SK-N-DZ (cell line): ENCODE measurements at regions not wholly inside any gene's neighbourhood (a gene's known extent, or its start where the extent isn't known, plus 50 kb on each side); places are given as distances from the start of the nearest gene placed in this dataset.
"Not testable (repeated sequence)": the region's sequence is repeated elsewhere in the genome, so short reads cannot be mapped to it uniquely, and the experiment has no call there.

Experiments used
- DNase-seq: peaks from one replicate; pipeline ENCODE4 v3.0.0-alpha.2; 2015; ENCODE audit warnings: low spot score

DNA sequence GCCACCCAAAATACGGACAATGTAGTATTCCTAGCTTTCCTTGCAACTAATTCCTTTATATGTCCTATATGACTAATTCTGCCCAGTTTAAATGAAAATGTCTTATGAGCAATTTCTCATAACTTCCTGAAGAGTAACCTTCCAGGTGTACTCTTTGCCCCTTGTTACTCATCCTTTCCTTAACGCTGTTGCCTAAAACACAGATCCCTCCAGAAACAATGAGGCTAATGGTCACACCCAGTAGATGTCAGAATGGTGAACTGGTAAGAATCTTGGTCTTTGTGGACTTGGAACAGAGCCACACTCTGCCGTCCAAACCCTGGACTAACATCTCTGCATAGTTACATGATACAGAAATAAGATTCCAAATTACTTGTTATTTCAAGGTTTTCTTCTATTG lies 497.9 kb downstream of the IGSF11 start:
- DNase-seq, result no peak

DNA sequence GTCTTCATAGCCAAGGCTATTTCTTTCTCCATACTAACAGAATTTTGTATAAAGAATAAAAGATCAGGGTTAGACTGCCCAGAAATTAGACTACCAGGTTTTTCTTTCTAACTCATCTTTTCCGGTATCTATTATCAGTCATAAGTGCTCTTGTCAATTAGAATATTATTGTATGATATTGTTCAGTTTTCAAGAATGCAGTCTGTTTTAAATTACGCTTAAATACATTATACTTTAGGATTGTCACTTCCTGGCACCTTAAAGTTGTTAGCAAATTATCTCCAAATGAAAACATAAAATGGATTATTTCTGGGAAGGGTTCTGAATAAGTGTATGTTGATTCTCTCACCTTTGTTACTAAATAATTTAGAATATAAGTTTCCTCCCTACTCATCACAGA lies 497.2 kb downstream of the IGSF11 start:
- no peak for DNase-seq

DNA sequence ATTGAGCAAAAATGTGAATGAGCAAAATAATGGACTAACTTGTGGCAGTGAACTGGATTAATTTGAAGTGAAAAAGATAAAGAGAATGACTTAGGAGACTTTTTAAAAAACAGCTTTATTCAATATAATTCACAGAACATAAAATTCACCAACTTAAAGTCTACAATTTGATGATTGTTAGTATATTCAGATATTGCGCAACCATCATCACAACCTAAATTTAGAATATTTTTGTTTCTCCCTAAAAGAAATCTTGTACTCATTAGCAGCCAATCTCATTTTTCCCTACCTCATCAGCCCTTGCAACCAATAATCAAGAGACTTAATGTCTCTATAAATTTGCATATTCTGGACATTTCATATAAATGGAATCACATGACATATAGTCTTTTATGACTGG lies 496.5 kb downstream of the IGSF11 start:
- no peak for DNase-seq

DNA sequence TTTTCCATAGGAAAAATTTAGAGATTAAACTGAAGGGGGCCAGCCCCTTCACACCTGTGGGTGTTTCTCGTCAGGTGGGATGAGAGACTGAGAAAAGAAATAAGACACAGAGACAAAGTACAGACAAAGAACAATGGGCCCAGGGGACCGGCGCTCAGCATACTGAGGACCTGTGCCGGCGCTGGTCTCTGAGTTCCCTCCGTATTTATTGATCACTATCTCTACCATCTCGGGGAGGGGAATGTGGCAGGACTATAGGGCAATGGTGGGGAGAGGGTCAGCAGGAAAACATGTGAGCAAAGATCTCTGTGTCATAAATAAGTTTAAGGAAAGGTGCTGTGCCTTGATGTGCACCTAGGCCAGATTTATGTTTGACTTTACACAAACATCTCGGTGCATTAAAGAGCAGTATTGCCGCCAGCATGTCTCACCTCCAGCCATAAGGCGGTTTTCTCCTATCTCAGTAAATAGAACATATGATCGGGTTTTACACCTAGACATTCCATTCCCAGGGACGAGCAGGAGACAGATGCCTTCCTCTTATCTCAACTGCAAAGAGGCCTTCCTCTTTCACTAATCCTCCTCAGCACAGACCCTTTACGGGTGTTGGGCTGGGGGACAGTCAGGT lies 494.7 kb downstream of the IGSF11 start:
- DNase-seq, result not testable (repeated sequence)

DNA sequence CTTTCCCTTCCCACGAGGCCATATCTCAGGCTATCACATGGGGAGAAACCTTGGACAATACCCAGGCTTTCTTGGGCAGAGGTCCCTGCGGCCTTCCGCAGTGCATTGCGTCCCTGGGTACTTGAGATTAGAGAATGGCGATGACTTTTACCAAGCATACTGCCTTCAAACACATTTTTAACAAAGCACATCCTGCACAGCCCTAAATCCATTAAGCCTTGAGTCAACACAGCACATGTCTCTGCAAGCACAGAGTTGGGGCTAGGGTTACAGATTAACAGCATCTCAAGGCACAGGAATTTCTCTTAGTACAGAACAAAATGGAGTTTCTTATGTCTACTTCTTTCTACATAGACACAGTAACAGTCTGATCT lies 494.2 kb downstream of the IGSF11 start:
- not testable (repeated sequence) for DNase-seq

DNA sequence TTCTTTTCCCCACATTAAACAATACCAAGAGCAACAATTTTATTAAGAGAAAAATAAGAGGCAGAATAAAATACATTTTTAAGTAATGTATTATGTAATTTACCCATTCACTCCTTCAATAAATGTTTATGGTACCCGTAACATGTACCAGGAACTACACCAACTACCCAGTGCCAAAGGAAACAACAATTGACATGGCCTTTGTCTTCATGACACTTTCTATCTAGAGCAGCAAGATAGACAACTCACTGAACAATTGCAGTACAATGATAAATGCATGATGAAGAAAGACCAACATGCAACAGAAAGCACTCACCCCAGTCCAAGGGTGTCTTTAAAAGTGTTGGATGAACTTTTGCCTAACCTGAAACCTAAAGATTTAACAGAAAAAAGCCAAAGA lies 493.8 kb downstream of the IGSF11 start:
- no peak for DNase-seq

DNA sequence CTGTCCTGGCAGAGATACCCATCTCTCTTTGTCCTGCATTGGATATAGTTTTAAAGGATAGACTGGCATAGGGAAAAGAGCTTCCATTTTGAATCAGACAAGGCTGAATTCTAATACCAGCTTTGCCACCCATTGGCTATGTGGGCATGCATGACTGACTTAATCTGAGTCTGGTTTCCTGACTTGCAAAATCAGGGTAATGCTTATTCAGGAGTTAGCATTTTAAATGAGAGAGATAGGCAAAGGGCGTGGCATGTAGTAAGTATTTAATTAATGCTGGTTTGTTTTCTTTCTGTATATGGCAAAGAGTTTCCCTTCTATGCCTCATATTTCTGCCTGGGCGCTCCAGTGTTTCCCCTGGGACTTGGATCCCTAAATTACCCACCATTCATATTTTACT lies 492.9 kb downstream of the IGSF11 start:
- no peak for DNase-seq

DNA sequence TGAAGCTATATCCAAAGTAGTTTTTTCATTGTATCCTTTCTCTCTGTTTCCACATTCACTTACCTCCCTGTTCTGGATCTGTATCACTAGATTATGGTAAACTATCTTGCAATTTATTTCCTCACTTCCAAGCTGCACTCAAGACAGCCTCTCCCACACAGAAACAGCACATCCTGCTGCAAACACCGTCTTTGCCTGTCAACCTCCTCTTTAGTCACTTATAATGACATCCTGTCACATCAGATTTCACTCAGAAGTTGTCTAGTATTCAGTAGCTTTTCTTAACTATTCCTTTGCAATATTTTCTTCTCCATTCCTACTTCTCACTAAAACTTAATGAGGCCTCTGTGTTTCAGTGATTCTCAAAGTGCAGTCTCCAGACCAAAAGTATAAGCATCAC lies 490.8 kb downstream of the IGSF11 start:
- no peak for DNase-seq

DNA sequence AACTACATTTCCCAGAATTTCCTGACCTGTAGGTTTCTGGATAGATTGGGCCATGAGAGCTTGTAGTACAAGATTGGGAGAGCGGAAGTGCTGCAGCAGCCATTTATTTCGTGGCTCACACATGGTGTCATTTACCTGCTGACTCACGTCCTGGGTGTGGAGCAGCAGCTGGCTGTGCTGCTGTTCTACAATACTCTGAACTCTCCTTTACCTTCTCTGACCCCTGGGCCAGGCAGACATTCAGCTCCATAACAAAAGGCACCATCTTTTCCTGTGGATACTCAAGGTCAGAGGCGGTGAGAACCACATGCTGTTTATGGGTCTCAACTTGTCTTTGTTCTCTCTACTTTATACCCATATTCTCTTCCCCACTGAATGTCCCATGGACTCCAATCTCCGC lies 490.2 kb downstream of the IGSF11 start:
- DNase-seq, result no peak

DNA sequence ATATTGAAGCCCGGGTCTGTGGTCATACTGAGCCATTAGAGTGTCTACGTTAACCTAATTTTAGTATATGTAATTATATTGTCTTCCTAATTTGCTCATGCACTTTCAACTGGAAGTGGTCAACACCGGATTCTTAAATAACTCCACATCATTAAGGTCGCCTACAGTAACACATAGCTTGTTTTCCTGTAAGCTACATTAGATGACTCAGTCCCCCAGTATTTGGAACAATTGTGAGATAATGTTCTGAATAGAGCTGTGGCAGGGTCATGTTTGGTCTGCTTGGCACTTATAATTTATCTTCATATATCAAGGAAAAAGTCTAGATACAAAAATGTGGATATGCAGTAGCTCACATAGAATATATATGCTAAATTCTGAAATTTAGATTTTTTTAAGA lies 486.2 kb downstream of the IGSF11 start:
- no peak for DNase-seq

DNA sequence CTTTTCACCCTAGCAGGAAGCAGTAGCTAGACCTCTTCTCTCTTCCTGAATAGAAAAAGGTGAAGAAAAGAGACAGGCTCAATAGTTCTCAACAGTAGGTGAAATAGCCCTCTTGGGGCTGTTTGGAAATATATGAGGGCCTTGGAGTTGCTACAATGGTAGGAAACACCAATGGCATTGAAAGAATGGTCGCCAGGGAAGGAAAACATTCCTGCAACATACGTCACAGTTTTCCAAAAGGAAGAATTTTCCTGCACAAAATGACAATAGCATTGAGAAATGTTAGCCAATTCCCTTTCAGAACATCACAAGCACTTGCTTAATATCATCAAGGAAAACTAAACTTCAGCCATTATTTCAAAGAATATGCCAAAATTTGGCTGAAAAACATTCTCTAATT lies 484.5 kb downstream of the IGSF11 start:
- DNase-seq, result no peak

DNA sequence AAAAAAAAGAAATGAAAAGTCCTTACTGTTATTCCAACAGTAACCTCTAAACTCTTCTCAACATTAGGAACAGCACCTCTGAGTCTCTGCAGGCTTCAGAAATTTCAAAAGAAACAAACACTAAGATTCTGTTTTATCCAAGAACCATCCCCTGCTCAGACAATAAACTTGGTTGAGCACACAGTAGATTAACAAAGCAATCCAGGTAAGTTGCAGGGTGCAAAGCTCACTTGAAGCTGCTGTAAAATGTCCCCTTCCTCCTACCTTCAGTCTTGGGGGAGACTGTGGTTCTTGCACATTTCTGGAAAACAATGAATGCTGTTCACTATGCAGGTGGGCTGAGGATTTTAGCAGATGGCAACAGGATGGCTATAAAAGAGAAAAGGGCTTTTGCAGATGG lies 484.1 kb downstream of the IGSF11 start:
- DNase-seq, result no peak

DNA sequence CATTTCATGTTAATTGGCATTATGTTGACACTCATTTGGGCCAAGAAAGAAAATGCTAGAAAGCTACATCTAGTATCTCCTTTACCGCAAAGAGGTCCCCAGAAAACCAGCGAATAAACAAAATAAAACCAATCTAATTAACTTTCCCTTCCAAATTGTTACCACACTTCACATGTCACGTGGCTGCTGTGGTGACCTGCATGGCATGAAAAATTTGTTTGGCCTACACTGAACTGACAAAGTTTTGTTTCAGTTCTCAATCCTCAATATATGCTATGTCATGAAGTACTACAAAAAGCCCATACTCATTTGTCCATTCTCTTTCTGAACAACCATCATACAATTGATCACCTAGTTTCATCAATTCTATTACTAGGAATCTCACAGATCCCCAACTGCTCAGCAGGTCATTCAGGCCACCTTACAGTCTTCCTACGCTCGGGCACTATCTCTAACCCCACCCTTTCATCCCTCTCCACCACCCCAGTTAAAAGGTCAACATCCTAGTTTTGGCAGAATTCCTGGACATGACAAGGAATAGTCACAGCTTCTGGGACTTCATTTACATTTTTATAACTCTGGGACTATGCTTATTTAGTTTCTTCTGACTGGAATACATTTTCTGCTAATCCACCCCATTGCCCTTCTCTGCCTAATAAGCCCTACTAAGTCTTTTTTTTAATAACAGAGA lies 480.4 kb downstream of the IGSF11 start:
- DNase-seq, result no peak

DNA sequence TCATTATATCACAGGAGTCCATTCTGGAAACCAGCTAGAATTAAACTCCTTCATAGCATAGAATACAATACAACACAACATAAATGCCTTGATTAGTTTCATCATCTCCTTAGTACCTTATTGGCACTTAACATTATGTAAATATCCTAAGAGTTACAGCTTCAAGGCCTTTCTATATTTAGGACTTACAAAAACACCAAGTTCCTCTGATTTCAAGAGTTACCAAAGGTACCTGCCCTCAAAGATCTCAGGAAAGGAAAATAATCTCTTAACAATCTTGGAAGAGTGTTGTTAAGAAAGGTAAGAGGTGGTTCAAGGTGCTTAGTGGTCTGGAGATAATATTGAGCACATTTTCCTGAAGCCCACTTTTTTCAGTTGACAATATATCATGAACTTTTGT lies 477.7 kb downstream of the IGSF11 start:
- no peak for DNase-seq

DNA sequence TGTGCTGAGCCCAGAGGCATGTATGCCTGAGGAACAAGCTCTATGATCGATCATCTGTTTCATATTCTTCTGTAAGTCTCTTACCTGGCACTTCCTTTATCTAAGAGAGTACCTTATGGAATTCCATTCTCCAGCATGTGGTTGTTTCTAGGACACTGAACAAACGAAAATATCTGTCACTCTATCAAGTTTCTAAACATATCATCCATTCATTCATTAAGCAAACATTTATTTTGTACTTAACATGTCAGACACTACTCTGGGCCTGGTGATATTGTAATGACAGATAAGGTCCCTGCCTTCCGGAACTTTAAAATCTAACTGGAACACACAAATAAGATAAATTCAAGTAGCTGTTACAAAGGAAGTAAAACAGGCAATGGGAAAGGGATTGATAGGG lies 477.1 kb downstream of the IGSF11 start:
- no peak for DNase-seq

DNA sequence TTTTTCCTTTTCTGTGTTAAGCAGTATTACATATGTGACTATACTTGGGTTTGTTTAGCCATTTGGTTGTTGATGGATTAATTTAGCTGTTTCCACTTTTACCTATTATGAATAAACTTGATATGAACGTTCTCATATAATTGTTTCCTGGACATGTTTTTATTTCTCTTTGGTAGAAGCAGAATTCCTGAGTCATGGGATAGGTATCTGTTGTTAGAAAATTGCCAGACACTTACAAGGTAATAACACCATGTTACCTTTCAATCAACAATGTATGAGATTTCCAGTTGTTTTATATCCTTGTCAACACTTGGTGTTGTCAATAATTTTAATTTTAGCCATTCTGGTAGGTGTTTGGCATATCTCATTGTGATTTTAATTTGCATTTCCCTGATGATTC lies 475.4 kb downstream of the IGSF11 start:
- DNase-seq, result no peak

DNA sequence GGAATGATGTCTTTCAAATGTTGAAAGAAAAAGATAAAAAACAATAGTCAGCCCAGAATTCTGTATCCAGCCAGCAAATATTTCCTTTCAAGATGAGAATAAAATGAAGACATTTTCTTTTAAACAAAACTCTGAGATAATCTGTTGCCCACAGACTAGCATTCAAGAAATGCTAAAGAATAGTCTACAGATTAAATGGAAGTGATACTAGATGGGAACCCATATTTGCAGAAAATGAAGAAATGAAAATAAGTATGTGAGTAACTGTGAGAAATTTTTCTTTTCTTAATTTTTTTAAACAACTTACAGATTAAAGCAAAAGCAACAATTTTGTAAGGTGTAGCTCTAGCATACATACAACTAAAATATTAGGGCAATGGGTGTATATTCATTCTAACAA lies 469.8 kb downstream of the IGSF11 start:
- no peak for DNase-seq

DNA sequence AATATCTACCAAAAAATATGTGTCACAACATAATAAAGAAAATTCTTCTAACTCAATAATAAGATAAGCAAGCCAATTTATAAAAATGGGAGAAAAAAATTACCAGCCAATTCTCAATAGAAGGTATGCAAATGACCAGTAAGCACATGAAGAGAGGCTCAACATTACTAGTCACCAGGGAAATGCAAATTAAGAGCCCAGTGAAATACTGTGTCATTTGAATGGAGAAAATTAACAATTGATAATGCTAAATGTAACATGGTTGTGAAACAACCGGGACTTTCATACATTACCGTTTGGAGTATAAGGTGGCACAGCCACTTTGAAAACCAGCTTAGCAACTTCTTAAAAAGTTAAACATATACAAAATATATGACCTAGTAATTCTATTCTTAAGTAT lies 460.7 kb downstream of the IGSF11 start:
- no peak for DNase-seq

DNA sequence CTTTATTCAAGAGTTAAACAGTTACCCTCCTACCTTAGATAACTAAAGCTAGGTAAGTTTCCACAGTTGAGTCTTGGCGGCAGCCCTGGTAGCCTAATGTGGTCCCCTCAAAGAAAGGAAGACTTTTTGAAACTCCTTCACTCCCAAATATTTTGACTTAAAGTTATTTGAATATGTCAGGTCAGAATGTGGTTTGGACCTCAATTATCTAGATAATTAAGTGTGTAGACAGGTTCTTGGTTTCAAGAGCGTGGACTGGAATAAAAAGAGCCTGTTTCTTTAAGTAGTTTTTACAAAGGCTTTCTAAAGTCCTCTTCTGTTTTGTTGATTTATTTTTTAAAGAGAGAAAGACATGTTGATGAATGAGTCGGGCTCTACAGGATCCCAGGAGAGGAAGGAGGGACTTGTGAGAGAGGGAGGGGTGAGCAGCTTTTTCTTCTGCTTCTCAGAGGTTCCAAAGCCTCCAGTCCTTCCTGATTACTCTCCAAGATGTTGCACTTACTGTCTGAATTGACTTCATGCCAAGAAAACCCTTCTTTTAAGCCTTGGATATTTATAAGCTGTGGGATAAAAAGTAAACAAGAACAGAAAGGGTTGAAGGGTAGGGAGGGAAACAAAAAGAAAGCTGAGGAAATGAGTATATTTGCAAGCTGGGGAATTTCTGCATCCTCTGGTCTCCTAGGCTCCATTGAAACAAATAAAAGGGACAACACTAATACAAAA lies 457.4 kb downstream of the IGSF11 start:
- DNase-seq, result no peak

DNA sequence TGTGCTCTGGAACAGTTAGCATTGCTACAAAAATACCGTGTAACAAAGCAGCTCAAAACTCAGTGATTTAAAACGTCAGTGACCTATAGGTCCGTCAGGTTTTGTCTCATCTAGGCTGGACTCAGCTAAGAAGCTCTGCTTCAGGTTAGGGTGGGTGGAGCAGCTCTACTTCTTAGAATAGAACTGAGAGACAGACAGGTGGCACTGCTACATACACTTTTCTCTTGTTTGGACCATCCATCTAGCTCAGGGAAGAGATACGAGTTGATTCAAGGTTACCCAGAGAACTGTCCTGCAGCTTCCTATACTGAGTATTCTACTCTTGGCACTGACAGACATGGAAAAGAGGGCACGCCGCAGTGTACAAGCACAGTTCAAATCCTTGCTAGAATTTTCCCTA lies 456.1 kb downstream of the IGSF11 start:
- DNase-seq, result no peak

DNA sequence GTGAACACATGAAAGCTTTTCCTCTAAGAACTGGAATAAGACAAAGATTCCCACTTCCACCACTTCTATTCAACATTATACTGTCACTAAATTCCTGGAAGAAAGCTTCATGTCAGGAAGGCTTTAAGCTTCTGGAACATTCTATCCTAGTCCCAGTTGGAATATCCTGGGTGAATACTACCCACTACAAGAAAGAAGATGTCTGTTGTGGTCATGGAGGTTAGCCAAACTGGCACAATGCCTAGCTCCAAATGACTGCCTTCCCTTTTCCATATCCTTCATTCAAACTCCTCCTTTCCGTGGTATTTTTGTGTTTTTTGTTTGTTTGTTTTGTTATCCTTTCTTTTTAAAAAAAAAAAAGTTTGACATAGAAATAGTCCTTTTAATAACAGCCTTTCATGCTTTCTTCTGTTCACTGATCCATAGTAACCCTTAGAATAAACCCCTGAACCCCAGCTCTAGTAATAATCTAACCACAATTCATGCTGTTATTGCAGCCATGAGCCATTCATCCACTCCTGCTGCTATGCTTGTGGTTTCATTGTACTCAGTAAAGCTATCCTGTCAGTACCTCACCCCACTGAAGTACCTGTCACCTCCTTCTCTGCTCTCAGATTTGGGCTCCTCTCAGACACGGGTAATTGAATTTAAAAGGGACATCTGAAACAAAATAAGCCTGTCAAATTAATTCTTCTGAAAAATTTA lies 447.5 kb downstream of the IGSF11 start:
- no peak for DNase-seq

DNA sequence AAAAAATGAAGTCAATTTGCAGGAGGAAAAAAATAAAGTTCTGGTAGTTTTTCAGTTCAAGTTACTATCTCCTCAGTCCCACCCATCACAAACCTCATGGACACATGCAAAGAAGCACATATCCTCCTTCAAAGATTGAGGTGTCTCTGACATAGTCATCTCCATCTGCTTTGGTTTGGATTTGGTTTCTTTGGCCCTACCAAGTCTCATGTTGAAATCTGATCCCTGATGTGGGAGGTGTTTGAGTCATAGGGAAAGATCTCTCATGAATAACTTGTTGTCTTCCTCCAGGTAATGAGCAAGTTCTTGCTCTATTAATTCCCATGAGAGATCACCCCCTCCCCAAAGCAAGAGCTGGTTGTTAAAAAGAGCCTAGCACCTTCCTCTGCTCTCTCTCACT lies 446.8 kb downstream of the IGSF11 start:
- DNase-seq, result no peak

DNA sequence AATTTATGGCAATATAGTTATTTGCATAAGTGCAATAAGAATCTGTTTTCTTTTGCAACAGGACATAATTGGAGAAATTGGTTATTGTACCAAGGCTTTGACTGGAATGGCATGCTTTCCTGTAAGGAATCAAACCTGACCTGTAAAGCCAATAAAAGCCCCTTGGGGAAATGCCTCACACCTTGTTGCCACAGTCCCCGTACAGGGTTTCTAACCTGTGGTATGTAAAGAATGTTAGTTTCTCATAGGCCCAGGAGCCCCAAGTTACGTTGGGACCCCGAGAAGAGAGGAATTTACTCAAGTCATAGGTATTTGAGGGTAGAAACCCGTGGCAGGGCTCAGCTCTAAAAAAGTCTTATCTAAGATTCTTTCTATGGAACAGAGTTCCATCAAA lies 441.4 kb downstream of the IGSF11 start:
- DNase-seq, result no peak
